ENCODE measurements at regions not wholly inside any gene's neighbourhood (a gene's known extent, or its start where the extent isn't known, plus 50 kb on each side); places are given as distances from the start of the nearest gene placed in this dataset.
"Not testable (repeated sequence)": the region's sequence is repeated elsewhere in the genome, so short reads cannot be mapped to it uniquely, and the experiment has no call there.

GRCh38 chr4:23966725-23967124, 76.9 kb upstream of the PPARGC1A start:
- Histone ChIP-seq H3K4me3 (ENCODE audit: insufficient read depth, low read length, poor library complexity, severe bottlenecking) (no peak overlapping the region), H3K4me2 (ENCODE audit: low read depth, low read length, poor library complexity, severe bottlenecking) (no peak overlapping the region), H3K27me3 (ENCODE audit: low read length) (no peaks in the 10 kb centered on the region), H3K27ac (ENCODE audit: low read depth, low read length) (no peak overlapping the region), H3K9me2 (replicated peaks; ENCODE audit: insufficient read depth, low read length) (no peaks in the 10 kb centered on the region), H4K20me1 (ENCODE audit: low read depth, low read length) (no peaks in the 10 kb centered on the region), H3F3A (ENCODE audit: insufficient read depth) (no peaks in the 10 kb centered on the region), H3K79me2 (ENCODE audit: insufficient read depth, low read length) (no peaks in the 10 kb centered on the region), H3K9ac (ENCODE audit: low read length) (no peak overlapping the region), H2AFZ (ENCODE audit: low read depth, low read length, severe bottlenecking) (no peak overlapping the region), H3K36me3 (ENCODE audit: low read length) (no peaks in the 10 kb centered on the region), H3K9me3 (ENCODE audit: insufficient read depth, low read length) (no peaks in the 10 kb centered on the region)
- TF ChIP-seq CTCF (IDR thresholded peaks at IDR 0.05; ENCODE audit: insufficient read depth, low read length, poor library complexity, severe bottlenecking) (no peak), EZH2phosphoT487 (conservative IDR thresholded peaks at IDR 0.05; ENCODE audit: low read length) (no peak)

GRCh38 chr4:23962462-23962861, 72.6 kb upstream of the PPARGC1A start:
- Histone ChIP-seq H3K27ac (ENCODE audit: low read depth, low read length) (no peak overlapping the region), H3K4me2 (ENCODE audit: low read depth, low read length, poor library complexity, severe bottlenecking) (no peak overlapping the region), H2AFZ (ENCODE audit: low read depth, low read length, severe bottlenecking) (no peak overlapping the region), H3K9ac (ENCODE audit: low read length) (no peak overlapping the region), H3K9me3 (ENCODE audit: insufficient read depth, low read length) (no peaks in the 10 kb centered on the region), H3K9me2 (replicated peaks; ENCODE audit: insufficient read depth, low read length) (no peaks in the 10 kb centered on the region), H4K20me1 (ENCODE audit: low read depth, low read length) (no peaks in the 10 kb centered on the region), H3F3A (ENCODE audit: insufficient read depth) (no peaks in the 10 kb centered on the region), H3K79me2 (ENCODE audit: insufficient read depth, low read length) (no peaks in the 10 kb centered on the region), H3K36me3 (ENCODE audit: low read length) (no peaks in the 10 kb centered on the region), H3K4me3 (ENCODE audit: insufficient read depth, low read length, poor library complexity, severe bottlenecking) (no peak overlapping the region), H3K27me3 (ENCODE audit: low read length) (no peaks in the 10 kb centered on the region)
- TF ChIP-seq CTCF (IDR thresholded peaks at IDR 0.05; ENCODE audit: insufficient read depth, low read length, poor library complexity, severe bottlenecking) (no peak), EZH2phosphoT487 (conservative IDR thresholded peaks at IDR 0.05; ENCODE audit: low read length) (no peak)

GRCh38 chr4:23961395-23961794, 71.5 kb upstream of the PPARGC1A start:
- not testable (repeated sequence) for H3K27me3 ChIP-seq (ENCODE audit: low read length); H3K36me3 ChIP-seq (ENCODE audit: low read length); H3K79me2 ChIP-seq (ENCODE audit: insufficient read depth, low read length); H3K9ac ChIP-seq (ENCODE audit: low read length); H3K9me3 ChIP-seq (ENCODE audit: insufficient read depth, low read length); H3K4me2 ChIP-seq (ENCODE audit: low read depth, low read length, poor library complexity, severe bottlenecking); H3K27ac ChIP-seq (ENCODE audit: low read depth, low read length); H3K4me3 ChIP-seq (ENCODE audit: insufficient read depth, low read length, poor library complexity, severe bottlenecking); H4K20me1 ChIP-seq (ENCODE audit: low read depth, low read length); H2AFZ ChIP-seq (ENCODE audit: low read depth, low read length, severe bottlenecking); H3F3A ChIP-seq (ENCODE audit: insufficient read depth); H3K9me2 ChIP-seq (replicated peaks; ENCODE audit: insufficient read depth, low read length)

- Histone ChIP-seq H3K36me3 (ENCODE audit: low read length) (no peaks in the 10 kb centered on the region), H3K4me2 (ENCODE audit: low read depth, low read length, poor library complexity, severe bottlenecking) (no peak overlapping the region), H2AFZ (ENCODE audit: low read depth, low read length, severe bottlenecking) (no peak overlapping the region), H3K9ac (ENCODE audit: low read length) (no peak overlapping the region), H3K27ac (ENCODE audit: low read depth, low read length) (no peak overlapping the region), H3K4me3 (ENCODE audit: insufficient read depth, low read length, poor library complexity, severe bottlenecking) (no peak overlapping the region), H3F3A (ENCODE audit: insufficient read depth) (no peaks in the 10 kb centered on the region), H3K79me2 (ENCODE audit: insufficient read depth, low read length) (no peaks in the 10 kb centered on the region), H4K20me1 (ENCODE audit: low read depth, low read length) (no peaks in the 10 kb centered on the region), H3K9me3 (ENCODE audit: insufficient read depth, low read length) (no peaks in the 10 kb centered on the region), H3K27me3 (ENCODE audit: low read length) (no peaks in the 10 kb centered on the region), H3K9me2 (replicated peaks; ENCODE audit: insufficient read depth, low read length) (no peaks in the 10 kb centered on the region)
- TF ChIP-seq CTCF (IDR thresholded peaks at IDR 0.05; ENCODE audit: insufficient read depth, low read length, poor library complexity, severe bottlenecking) = no peak
- TF ChIP-seq EZH2phosphoT487 (conservative IDR thresholded peaks at IDR 0.05; ENCODE audit: low read length) = no peak
These were observed 69.7 kb upstream of the PPARGC1A start for GRCh38 chr4:23959396-23960148.

Measured in SU-DHL-6 (cell line).